Inflammatory macrophage treated with lipopolysaccharide for 1 hour (primary cell): ENCODE measurements at regions not wholly inside any gene's neighbourhood (a gene's known extent, or its start where the extent isn't known, plus 50 kb on each side); places are given as distances from the start of the nearest gene placed in this dataset.
"Not testable (repeated sequence)": the region's sequence is repeated elsewhere in the genome, so short reads cannot be mapped to it uniquely, and the experiment has no call there.

Experiments used
- DNase-seq, 2 donors: peaks; one replicate each; pipeline ENCODE4 v3.0.0-alpha.2; 2020 to 2022

- DNase-seq, result no peak
These were observed 131.6 kb downstream of the GLUL start for GRCh38 chr1:182259968-182260367.

GRCh38 chr1:182259229-182259872 is 132.2 kb downstream of the GLUL start:
- DNase-seq, result peak; percentile 63 to 76

GRCh38 chr1:182257369-182258063 is 134.1 kb downstream of the GLUL start:
- DNase-seq, result no peak

- no peak for DNase-seq
These were observed 134.7 kb downstream of the GLUL start for GRCh38 chr1:182256931-182257330.

GRCh38 chr1:182255494-182255893 is 136.1 kb downstream of the GLUL start:
- DNase-seq, result no peak

- DNase-seq, result no peak
These were observed 138.2 kb downstream of the GLUL start for GRCh38 chr1:182253319-182253860.

GRCh38 chr1:182251561-182251960 is 140.0 kb downstream of the GLUL start:
- DNase-seq, result no peak

- no peak for DNase-seq
These were observed 142.4 kb downstream of the GLUL start for GRCh38 chr1:182249201-182249676.

GRCh38 chr1:182248721-182249120 is 142.9 kb downstream of the GLUL start:
- no peak for DNase-seq

GRCh38 chr1:182247813-182248212 is 143.8 kb downstream of the GLUL start:
- not testable (repeated sequence) for DNase-seq

GRCh38 chr1:182246783-182247182 is 144.8 kb downstream of the GLUL start:
- DNase-seq, result no peak

GRCh38 chr1:182245040-182245439 is 146.6 kb downstream of the GLUL start:
- no peak for DNase-seq

- no peak for DNase-seq
These were observed 147.1 kb downstream of the GLUL start for GRCh38 chr1:182244451-182244850.

GRCh38 chr1:182242641-182243040 is 148.9 kb downstream of the GLUL start:
- DNase-seq, result no peak

- DNase-seq, result no peak
These were observed 151.5 kb downstream of the GLUL start for GRCh38 chr1:182240085-182240484.

- DNase-seq, result no peak
These were observed 153.2 kb downstream of the GLUL start for GRCh38 chr1:182238421-182238820.

- DNase-seq, result no peak
These were observed 154.3 kb downstream of the GLUL start for GRCh38 chr1:182237329-182237728.

GRCh38 chr1:182236651-182237077 is 154.9 kb downstream of the GLUL start:
- no peak for DNase-seq

GRCh38 chr1:182235952-182236650 is 155.5 kb downstream of the GLUL start:
- no peak for DNase-seq

- DNase-seq, result no peak
These were observed 156.0 kb downstream of the GLUL start for GRCh38 chr1:182235604-182235951.

- DNase-seq, result no peak
These were observed 161.6 kb downstream of the GLUL start for GRCh38 chr1:182229921-182230491.

- no peak for DNase-seq
These were observed 162.1 kb downstream of the GLUL start for GRCh38 chr1:182229451-182229850.

- no peak for DNase-seq
These were observed 163.6 kb downstream of the GLUL start for GRCh38 chr1:182227864-182228547.
